ENCODE measurements at regions not wholly inside any gene's neighbourhood (a gene's known extent, or its start where the extent isn't known, plus 50 kb on each side); places are given as distances from the start of the nearest gene placed in this dataset.

DNA sequence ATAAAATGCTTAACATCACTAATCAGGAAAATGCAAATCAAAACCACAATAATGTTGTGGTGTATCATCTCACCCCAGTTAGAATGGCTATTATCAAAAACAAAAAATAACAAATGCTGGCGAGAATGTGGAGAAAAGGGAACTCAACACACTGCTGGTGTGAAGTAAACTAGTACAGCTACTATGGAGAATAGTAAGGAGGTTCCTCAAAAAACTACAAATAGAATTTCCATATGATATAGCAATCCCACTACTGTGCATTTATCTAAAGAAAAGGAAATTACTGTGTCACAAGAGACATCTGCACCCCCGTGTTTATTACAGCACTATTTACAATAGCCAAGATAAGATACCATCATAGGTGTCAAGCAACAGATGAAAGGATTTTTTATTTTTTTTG lies 214.5 kb upstream of the RASA1 start:
- TF ChIP-seq, protein P1, sequence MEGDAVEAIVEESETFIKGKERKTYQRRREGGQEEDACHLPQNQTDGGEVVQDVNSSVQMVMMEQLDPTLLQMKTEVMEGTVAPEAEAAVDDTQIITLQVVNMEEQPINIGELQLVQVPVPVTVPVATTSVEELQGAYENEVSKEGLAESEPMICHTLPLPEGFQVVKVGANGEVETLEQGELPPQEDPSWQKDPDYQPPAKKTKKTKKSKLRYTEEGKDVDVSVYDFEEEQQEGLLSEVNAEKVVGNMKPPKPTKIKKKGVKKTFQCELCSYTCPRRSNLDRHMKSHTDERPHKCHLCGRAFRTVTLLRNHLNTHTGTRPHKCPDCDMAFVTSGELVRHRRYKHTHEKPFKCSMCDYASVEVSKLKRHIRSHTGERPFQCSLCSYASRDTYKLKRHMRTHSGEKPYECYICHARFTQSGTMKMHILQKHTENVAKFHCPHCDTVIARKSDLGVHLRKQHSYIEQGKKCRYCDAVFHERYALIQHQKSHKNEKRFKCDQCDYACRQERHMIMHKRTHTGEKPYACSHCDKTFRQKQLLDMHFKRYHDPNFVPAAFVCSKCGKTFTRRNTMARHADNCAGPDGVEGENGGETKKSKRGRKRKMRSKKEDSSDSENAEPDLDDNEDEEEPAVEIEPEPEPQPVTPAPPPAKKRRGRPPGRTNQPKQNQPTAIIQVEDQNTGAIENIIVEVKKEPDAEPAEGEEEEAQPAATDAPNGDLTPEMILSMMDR (IDR thresholded peaks at IDR 0.05): no peak
- TF ChIP-seq POLR2A (IDR thresholded peaks at IDR 0.05): no peak

Measured in thyroid gland (tissue), 4 donors.